Non-pigmented ciliary epithelial cell (primary cell): ENCODE measurements at regions not wholly inside any gene's neighbourhood (a gene's known extent, or its start where the extent isn't known, plus 50 kb on each side); places are given as distances from the start of the nearest gene placed in this dataset.
"Not testable (repeated sequence)": the region's sequence is repeated elsewhere in the genome, so short reads cannot be mapped to it uniquely, and the experiment has no call there.

Source experiments
- DNase-seq: peaks from one replicate; pipeline ENCODE4 v3.0.0-alpha.2; 2010; ENCODE audit warnings: low read depth

DNA sequence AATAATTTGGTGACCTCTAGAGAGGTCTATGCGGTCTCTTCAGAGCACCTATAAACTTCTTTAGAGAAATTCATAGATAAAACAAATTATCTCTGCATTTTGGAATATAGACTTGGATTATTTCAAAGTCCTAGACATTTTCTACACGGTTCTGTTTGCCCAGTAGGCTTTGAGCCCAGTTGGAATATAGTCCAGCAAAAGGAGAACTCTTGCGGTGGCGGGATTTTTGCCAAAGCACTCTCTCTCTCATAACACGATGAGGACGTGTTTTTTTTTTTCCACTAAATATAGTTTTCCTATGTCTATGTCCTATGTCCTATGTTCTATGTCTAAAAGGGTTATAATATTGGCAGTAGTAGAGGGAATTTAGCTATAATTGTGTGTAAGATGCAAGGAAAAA, 164.9 kb upstream of the AGR3 start:
- DNase-seq, result no peak

DNA sequence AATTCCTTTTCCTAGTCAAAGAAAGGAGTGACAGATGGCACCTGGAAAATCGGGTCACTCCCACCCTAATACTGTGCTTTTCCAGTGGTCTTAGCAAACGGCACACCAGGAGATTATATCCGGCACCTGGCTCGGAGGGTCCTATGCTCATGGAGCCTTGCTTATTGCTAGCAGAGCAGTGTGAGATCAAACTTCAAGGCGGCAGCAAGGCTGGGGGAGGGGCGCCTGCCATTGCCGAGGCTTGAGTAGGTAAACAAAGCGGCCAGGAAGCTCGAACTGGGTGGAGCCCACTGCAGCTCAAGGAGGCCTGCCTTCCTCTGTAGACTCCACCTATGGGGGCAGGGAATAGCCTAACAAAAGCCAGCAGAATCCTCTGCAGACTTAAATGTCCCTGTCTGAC, 171.4 kb upstream of the AGR3 start:
- DNase-seq, result not testable (repeated sequence)

DNA sequence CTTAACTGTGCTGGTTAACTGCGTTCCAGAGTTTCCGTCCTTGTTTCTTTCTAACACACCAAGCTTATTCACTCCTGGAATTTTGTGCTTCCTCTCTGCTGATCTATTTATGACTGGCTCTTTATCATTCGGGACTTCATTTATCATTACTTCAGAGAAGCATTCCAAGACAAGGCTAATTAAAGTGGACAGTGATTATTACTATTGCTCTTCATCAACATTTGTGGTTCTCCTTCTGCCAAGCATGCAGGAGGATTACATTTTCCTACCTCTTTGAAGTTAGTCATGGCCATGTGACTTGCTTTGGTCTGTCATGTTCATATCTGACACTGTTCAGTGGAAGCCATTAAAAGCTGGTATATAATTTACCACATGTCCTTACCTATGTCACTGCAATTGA, 172.4 kb upstream of the AGR3 start:
- DNase-seq, result no peak

DNA sequence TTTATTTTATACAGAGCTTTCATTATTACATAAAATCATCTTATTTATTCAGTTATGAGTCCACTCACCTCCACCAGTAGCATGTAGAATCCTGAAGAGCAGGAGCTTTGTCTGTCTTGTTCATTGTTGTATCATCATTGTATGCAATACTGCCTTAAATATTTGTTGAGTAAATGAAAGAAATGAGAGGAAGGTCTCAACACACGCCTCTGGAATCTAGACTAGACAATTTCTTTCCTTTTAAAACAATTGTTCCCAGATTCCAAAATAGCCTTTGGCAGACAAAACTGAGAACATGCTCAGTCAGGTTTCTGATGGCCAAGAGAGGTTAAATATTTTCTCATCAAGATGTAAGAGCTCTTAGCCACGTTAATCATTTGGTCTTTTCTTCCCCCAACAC, 173.1 kb upstream of the AGR3 start:
- DNase-seq, result no peak

DNA sequence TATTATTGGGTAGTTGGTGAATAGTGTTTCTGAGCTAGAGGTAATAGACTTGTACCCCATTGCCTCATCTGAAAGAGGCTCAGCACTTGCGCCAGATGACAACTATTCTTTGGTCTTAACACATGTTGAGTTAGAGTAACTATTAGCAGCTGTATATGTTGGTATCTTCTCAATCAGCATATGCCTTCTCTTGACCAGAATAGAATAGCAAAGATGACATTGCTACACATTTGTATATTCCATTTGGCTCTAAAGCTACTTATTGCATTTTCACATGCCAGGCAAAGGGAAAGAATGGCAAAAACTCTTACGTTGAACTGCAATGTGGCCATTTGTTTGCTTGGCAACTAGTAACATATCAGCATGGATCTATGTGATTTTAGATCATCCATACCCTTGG, 173.8 kb upstream of the AGR3 start:
- no peak for DNase-seq

DNA sequence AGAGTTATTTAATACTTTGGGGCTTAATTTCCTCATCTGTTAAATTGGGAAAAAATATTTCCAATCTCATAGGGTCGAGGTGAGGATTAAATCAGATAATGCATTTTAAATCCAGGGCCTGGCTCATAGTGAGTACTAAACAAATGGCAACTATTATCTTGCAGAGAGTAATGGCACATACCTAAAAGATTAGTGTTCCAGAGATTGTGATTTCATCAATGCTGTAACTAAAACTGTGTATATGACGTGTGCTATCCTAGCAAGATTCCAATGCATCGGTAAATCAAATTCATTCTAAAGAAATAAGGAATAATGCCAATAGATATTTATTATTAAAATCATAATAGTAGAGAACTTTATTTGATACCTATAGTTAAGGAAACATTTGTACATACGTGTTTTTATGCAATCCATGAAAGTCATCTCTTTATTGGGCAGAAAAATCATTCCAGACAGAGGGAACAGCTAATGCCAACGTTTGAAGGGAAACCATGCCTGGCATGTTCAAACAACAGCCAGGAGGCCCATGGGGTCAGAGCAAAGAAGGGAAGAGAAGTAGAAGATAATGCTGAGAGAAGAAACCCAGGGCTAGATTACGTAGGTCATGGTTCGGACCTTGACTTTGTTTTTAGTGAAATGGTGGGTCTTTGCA, 174.8 kb upstream of the AGR3 start:
- no peak for DNase-seq

DNA sequence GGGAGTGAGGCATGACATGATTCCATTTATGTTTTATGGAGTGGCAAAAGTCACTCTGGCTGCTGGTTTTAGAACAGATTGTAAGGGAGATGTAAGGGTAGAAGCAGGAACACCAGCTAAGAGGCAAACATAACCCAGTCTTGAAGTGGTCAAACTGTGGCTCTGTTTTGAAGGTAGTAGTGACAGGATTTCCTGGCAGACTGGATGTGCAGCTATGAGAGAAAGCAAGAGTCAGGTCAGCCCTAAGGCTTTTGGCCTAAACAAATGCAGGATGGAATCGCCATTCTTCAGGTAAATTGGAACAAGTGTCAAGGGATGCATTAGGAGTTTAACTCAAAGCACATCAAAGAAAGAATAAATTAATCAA, 175.3 kb upstream of the AGR3 start:
- no peak for DNase-seq

DNA sequence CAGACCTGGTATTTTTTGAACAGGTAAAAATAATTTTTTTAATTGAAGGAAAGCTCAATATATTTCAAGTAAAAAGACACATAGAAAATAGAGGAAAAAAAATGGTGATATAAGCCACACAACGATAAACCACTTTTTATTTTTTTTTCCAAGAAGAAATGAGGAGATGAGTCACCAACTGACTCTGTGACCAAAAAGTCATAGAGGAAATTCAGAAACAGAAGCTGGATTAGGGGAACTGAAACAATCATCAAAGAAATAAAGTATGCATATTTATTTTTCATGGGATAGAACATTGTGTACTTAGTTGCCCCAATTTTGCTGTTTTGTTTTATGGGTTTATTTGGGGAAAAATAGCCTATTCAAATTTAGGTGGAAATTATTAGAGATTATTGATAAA, 176.8 kb upstream of the AGR3 start:
- no peak for DNase-seq

DNA sequence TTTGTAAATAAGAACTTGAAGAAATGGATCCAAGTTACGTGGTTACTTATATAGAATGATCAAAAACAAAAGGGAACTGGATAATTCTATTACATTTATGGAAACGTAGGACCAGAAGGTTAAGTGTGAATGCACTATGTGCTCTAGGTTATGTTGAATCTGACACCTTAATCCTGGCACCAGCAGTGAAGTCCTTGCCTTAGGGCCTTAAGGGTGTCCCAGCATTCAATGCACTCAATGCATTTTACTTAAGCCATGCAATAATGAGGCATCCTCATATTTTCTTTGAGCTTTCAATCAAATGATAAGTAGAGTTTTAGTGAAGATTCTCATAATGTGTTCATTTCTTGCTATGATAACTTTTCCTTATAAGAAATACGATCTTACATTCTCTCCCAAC, 178.3 kb upstream of the AGR3 start:
- no peak for DNase-seq

DNA sequence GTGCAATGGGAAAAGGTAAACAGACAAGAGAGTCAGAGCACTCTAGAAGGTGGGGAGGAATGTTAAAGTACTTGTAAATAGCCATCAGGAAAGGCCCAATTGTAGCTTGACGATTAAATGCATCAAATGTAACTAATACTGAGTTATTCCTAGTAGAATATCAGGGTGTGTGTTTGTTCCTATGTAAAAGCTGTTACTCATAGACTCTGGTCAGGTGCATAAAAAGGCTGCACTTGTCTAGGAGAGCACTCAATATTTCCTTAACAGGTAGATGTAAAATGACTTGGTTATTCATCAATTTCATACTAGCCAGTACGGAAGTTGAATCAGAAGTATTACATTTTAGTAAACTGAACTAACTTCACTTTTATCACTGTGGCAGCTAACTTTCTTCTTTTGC, 179.7 kb upstream of the AGR3 start:
- no peak for DNase-seq

DNA sequence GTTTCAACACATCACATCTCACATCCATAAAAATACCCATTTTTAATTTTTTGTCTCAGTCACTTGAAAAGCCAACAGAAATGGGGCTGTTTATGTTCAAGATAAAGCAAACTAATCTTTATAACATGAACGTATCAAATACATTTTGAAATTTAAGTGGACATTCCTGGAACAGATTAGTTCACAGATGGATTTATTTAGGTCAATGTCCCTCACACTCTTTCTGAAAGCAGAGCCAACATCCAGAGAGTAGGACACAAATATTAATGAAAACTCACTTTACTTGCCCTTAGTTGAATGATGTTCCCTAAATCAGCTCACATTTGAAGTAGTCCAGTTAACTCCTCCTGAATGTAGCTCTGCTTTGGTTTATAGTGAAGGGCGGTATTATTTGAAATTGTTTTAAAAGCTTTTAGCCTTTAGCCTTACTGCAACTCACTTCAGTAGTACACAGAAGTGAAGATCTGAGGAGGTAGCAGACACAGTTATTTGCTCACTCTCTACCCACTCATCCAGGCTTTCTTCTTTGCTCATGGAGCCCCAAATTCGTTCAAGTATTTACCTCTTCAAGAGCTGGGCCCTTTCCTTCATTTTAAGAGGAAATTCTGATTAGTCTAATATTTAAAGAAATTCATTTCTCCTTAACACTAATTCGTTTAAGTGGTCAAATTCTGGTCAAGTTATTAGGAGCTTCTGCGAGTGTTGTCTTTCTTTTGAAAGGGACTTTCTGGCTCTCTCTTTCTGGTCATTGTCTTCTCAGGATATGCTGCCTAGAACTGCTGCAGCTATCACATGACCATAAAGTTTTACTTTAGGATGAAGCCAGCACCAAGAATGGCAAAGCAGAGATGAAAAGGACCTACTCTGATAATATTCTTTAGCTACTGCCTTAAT, 180.6 kb upstream of the AGR3 start:
- DNase-seq, result no peak

DNA sequence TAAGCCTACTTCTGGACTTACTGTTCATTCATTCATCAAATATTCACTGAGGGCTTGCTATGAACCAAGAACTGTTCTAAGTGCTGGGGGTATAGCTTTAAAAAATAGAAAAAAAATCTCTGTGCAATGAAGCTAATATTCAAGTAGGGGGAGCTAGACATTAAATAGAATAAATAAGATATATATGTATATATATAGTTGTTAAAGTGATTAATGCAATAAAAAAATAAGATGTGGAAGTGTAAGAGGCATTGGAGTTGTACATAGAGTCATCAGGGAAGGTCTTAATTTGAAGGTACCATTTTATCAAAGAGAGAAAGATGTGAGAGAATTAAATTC, 181.2 kb upstream of the AGR3 start:
- DNase-seq, result no peak

DNA sequence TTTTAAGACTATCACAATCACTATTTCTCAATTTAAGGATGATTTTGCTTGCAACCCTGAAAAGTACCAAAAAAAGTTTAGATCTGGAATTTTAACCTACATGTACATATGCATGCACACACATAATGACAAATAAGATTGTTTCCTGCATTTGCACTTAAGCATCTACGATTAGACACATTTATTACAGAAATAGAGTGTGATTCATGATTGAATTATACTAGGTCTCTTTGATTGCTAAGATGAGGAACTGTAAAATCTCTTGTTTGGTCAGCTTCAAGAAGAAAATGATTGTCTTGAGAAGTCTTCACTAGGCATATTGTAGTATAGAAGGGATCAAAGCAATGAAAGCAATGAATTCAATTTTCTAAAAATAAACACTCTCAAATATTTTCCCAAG, 185.9 kb upstream of the AGR3 start:
- no peak for DNase-seq

DNA sequence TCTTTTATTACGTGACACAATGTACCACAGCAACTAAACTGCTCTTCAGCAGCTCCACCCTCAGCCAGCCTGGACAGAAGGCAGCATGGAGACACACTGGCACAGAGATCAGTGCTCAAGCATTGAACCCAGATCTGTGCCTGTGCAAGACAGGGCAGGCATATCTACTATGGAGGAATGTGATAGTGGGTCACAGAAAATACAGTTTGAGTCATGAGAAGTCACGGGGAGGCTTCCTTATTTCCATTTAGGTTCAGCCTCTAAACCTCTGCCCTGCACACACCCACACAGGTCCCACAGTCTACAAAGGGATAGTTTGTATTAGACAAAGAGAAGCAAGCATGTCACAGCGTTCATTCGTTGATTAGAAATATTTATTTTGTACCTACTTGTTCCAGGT, 187.4 kb upstream of the AGR3 start:
- DNase-seq, result no peak

DNA sequence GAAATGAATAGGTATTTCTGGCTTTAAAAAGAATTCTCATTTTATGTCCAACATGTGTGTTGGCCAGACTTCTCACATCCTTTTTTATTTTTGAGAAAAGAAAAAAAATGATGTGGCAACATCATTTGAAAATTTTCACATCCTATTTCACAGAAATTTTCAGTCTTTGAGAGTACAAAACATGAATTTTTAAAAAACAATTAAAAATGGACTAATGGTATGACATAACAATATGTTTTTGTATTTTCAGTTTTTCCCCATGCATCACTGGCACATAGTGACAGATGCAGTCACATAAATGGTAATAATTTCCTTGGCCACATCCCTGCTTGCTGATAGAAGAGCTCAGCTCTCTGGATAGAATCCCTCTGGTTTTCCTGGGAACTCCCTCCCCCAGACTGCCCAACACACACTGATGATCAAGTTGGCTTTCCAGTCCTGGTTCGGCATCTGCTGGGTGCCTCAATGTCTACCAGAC, 188.5 kb upstream of the AGR3 start:
- no peak for DNase-seq

DNA sequence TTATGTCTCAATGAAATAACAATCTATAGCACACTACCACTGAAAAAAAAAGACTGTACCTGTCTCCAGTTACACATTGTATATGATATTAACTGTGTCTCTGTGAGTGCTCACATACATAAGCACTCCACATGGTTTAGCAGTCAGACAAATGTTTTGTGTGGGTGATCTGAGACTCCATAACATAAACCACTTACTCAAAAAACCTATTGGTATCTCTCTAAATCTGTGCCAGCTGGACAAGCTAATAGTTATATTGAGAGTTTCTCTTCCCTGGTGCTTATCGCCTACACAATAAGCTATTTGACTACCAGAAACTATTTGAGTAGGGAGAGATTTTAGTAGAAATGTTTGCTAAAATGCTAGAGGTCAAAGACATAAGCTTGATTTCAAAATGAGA, 190.1 kb upstream of the AGR3 start:
- DNase-seq, result no peak

DNA sequence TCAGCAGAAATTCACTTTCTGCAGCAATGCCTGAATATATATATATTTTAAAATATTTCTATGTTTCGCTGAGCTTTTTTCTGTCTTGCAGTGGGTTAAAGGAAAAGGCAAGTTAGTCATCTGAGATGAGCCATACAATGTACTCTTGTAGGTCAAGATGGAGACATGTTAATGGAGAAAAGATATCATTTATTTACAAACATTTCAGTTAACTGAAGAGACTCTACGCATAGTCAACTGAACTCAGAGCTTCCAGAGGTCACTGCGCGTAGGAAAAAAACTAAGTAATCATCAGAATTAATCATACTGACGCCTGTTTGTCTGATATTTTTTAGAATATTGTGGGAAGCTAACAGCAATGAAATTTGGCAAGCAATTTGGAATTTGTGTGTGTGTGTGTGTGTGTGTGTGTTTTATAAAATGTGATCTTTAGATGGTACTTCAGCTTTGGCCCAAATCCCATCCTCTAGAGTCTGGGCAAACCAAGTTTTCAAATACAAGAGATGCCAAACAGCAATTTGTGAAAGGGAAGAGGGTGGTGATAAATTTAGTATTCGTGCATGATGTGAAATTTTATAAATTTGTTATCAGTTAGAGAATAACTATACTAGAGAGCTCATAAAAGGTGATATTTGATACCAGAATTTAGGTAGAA, 193.9 kb upstream of the AGR3 start:
- DNase-seq, result no peak

DNA sequence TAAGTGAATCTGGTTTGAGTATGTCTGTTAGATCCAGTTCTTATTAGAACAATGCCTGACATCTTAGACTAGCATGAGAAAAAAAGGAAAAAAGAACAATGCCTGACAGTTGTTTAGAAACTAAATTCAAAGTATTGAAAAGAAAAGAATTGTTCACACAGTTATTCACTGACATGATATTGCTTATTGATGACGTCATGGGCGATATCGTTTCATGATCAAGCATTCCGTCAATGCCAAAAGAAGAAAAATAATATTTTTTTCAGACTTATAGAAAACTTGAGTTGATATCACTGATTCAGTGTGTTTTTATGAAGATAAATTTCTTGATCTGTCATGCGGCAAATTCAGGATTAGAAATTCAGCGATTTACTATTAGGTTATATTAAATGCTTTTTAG, 196.5 kb upstream of the AGR3 start:
- DNase-seq, result no peak

DNA sequence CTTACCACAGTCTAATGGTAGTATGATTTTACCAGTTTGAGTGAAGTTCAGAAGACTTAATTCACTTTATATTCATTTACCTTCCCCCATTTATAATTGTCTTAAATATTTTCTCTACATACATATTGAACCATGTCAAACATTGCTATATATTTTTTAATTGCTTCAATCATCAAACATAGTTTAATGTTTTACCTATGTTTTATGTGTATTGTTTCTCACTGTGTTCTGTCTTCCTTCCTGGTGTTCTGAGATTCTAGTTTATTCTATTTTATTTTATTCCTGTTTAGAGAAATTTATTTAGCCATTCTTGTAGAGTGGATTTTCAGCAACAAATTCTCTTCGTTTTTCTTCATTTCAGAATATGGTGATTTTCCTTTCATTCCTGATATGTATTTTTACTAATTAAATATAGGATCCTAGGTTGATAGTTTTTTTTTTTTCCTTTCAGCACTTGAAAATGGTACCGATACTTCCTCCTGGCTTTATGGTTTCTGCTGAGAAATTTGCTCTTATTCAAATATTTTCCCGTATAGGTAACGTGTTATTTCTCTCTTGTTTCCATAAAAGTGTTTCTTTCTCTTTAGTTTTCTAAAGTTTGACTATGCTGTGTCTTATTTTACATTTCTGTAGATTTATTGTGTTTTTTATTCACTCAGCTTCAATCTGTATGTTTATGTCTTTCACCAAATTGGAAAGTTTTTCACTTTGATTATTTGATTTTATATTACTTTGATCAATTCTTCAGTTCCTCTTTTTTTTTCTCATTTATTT, 201.8 kb upstream of the AGR3 start:
- DNase-seq, result no peak

DNA sequence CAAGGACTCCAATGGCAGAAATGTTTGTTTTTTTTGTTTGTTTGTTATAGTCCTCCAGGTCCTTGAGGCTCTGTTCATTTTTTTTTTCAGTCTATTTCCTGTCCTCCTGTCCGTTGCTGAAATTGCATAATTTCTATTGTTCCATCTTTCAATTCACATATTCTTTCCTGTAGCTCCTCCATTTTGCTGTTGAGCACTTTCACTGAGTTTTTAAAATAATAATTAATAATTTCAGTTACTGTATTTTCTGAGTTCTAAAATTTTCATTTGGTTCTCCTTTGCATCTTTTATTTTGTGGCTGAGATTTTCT, 202.3 kb upstream of the AGR3 start:
- DNase-seq, result no peak

DNA sequence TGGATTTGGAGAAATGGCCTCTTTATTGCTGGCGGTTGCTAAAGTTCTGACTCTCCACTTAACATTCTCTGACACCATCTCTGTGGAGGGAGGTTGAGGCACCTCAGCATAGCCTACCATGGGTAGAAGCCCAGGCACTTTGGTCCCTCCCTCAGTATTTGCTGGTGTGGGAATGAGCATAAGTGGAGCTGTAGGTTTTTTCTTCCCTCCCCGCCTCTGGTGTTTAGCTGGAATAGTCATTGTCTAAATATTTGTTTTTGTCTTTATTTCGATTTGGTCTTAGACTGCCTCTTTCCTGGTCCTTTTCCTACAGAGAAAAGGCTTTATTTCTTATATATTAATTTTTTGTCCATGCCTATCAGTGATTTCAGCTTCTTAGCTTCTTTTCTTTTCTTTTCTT, 203.4 kb upstream of the AGR3 start:
- DNase-seq, result no peak

DNA sequence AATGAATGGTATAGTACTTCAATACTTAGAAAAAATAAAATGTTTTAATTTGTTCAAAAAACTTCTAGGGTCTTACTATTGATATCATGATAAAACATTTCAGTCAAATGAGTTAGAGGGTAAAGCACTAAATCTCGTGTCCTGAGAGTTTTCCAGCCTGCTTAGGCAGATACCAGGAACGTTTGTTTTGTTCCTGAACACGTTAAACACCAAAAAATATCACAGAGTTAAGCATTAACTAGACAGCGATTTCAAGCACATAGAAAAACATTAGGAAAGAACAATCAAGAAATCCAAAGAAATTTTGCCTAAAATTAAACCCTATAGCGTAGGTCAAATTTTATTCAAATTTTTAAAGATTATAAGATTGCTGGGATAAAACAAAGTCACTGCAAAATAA, 204.6 kb upstream of the AGR3 start:
- no peak for DNase-seq

DNA sequence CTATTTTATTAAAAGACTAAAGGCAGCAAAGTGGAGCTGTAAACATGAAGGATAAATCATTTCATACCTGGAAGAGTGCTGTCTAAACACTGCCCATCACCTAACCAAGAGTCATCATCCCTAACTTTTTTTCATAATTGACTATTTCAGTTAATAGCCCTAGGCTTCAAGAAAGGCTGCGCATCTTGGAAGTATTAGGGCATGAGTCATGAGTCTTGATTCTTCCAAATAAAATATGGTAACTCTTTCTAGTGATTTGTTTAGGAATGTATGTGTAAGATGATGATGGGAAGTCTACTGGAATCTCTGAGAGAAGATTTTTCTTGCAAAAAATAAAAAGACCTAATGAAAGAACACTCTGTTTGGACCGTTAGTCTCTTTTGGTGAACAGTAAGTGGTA, 207.7 kb upstream of the AHR start:
- DNase-seq, result peak; percentile 36
